SK-N-SH treated with all-trans-retinoic acid at 6 μM for 48 hours (cell line): ENCODE measurements at regions not wholly inside any gene's neighbourhood (a gene's known extent, or its start where the extent isn't known, plus 50 kb on each side); places are given as distances from the start of the nearest gene placed in this dataset.

Experiments
- ATAC-seq: fragments of 200-7000 bp; cut with Tn5 transposase; 3 replicates; pipeline ENCODE4 v1.9.1; 2020; ENCODE audit warnings: mild to moderate bottlenecking, moderate library complexity
- ARNTL ChIP-seq: fragments of 450-650 bp; formaldehyde crosslinking; IDR thresholded peaks from 2 replicates; pipeline ENCODE4 v1.5.0; 2020; ENCODE audit warnings: low read depth, mild to moderate bottlenecking, moderate library complexity, borderline replicate concordance
- BACH2 ChIP-seq: fragments of 250-450 bp; sonication (Bioruptor Pico); IDR thresholded peaks from 2 replicates; pipeline ENCODE4 v1.9.0; 2021; ENCODE audit warnings: mild to moderate bottlenecking, borderline replicate concordance
- CSDC2 ChIP-seq: fragments of 250-450 bp; sonication (Bioruptor Pico); IDR thresholded peaks from 2 replicates; pipeline ENCODE4 v1.5.0; 2020; ENCODE audit warnings: mild to moderate bottlenecking, moderate library complexity
- ESRRG ChIP-seq: fragments of 250-450 bp; sonication (Bioruptor Pico); IDR thresholded peaks from 2 replicates; pipeline ENCODE4 v1.6.1; 2021; ENCODE audit warnings: mild to moderate bottlenecking
- GLIS3 ChIP-seq: fragments of 250-450 bp; sonication (Bioruptor Pico); IDR thresholded peaks from 2 replicates; pipeline ENCODE4 v1.5.0; 2020; ENCODE audit warnings: mild to moderate bottlenecking, moderate library complexity
- ISL1 ChIP-seq: fragments of 250-450 bp; sonication (Bioruptor Pico); IDR thresholded peaks from 2 replicates; pipeline ENCODE4 v2.1.2; 2022; ENCODE audit warnings: mild to moderate bottlenecking, moderate library complexity
- OSR1 ChIP-seq: fragments of 250-450 bp; sonication (Bioruptor Pico); IDR thresholded peaks from 2 replicates; pipeline ENCODE4 v1.8.0; 2022; ENCODE audit warnings: moderate library complexity, mild to moderate bottlenecking, inconsistent platforms
- PPARA ChIP-seq: fragments of 250-450 bp; sonication (Bioruptor Pico); IDR thresholded peaks from 2 replicates; pipeline ENCODE4 v1.5.0; 2020; ENCODE audit warnings: mild to moderate bottlenecking, borderline replicate concordance
- RARB ChIP-seq: fragments of 250-450 bp; sonication (Bioruptor Pico); IDR thresholded peaks from 2 replicates; pipeline ENCODE4 v1.8.0; 2021; ENCODE audit warnings: mild to moderate bottlenecking, moderate library complexity
- SNAI2 ChIP-seq: fragments of 250-450 bp; sonication (Bioruptor Pico); IDR thresholded peaks from 2 replicates; pipeline ENCODE4 v1.5.0; 2020; ENCODE audit warnings: mild to moderate bottlenecking, moderate library complexity
- TCF4 ChIP-seq: fragments of 250-450 bp; sonication (Bioruptor Pico); IDR thresholded peaks from 2 replicates; pipeline ENCODE4 v1.8.0; 2021; ENCODE audit warnings: mild to moderate bottlenecking, moderate library complexity, borderline replicate concordance
- TOX ChIP-seq: fragments of 250-450 bp; sonication (Bioruptor Pico); IDR thresholded peaks from 2 replicates; pipeline ENCODE4 v1.8.0; 2021; ENCODE audit warnings: mild to moderate bottlenecking, moderate library complexity, borderline replicate concordance
- ZFP3 ChIP-seq: fragments of 250-450 bp; sonication (Bioruptor Pico); IDR thresholded peaks from 2 replicates; pipeline ENCODE4 v1.5.0; 2020; ENCODE audit warnings: mild to moderate bottlenecking, moderate library complexity
- ZNF565 ChIP-seq: fragments of 450-650 bp; formaldehyde crosslinking; conservative IDR thresholded peaks from 2 replicates; pipeline ENCODE4 v1.5.0; 2020; ENCODE audit warnings: low read depth, mild to moderate bottlenecking, moderate library complexity
- ZNF70 ChIP-seq: fragments of 450-650 bp; formaldehyde crosslinking; IDR thresholded peaks from 2 replicates; pipeline ENCODE4 v1.5.0; 2020; ENCODE audit warnings: mild to moderate bottlenecking, moderate library complexity
- ZNF8 ChIP-seq: fragments of 450-650 bp; formaldehyde crosslinking; IDR thresholded peaks from 2 replicates; pipeline ENCODE4 v1.5.0; 2020; ENCODE audit warnings: mild to moderate bottlenecking, moderate library complexity
- TF ChIP-seq, protein P1 (sequence below): fragments of 250-450 bp; sonication (Bioruptor Pico); IDR thresholded peaks from 2 replicates; pipeline ENCODE4 v1.5.1; 2020; ENCODE audit warnings: low read depth, mild to moderate bottlenecking, moderate library complexity
- TF ChIP-seq, protein P2 (sequence below): fragments of 250-450 bp; sonication (Bioruptor Pico); IDR thresholded peaks from 2 replicates; pipeline ENCODE4 v1.5.1; 2021; ENCODE audit warnings: mild to moderate bottlenecking, moderate library complexity
- TF ChIP-seq, protein P3 (sequence below): fragments of 250-450 bp; sonication (Bioruptor Pico); IDR thresholded peaks from 2 replicates; pipeline ENCODE4 v1.5.0; 2020; ENCODE audit warnings: mild to moderate bottlenecking, moderate library complexity
- TF ChIP-seq, protein P4 (sequence below): fragments of 250-450 bp; sonication (Bioruptor Pico); IDR thresholded peaks from 2 replicates; pipeline ENCODE4 v1.8.0; 2020; ENCODE audit warnings: mild to moderate bottlenecking, moderate library complexity, borderline replicate concordance
- TF ChIP-seq, protein P5 (sequence below): fragments of 250-450 bp; sonication (Bioruptor Pico); IDR thresholded peaks from 2 replicates; pipeline ENCODE4 v1.8.0; 2021; ENCODE audit warnings: low read depth, mild to moderate bottlenecking, moderate library complexity, borderline replicate concordance

DNA sequence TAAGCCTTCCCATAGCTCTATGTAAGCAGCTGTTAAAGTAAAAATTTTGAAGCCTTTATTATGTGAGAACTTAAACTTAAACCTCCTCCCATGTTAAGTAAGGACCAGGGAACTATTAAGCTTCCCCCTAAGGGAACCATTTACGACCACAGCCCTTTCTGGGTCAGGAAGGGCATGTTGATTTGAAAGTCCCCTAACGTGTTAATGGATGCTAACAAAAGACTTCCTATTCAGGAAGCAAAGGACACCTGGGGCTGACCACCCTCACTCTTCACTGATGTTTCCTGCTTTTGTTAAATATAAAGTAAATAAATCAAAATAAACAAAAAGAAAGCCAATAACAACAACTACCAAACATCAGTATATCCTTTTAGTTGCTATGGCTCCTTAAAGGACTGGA is 170.6 kb upstream of the RFX3 start:
- ATAC-seq = no peak
- TF ChIP-seq, protein P1, sequence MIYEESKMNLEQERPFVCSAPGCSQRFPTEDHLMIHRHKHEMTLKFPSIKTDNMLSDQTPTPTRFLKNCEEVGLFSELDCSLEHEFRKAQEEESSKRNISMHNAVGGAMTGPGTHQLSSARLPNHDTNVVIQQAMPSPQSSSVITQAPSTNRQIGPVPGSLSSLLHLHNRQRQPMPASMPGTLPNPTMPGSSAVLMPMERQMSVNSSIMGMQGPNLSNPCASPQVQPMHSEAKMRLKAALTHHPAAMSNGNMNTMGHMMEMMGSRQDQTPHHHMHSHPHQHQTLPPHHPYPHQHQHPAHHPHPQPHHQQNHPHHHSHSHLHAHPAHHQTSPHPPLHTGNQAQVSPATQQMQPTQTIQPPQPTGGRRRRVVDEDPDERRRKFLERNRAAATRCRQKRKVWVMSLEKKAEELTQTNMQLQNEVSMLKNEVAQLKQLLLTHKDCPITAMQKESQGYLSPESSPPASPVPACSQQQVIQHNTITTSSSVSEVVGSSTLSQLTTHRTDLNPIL (CRISPR knock-in tag) = no peak
- TF ChIP-seq, protein P2, sequence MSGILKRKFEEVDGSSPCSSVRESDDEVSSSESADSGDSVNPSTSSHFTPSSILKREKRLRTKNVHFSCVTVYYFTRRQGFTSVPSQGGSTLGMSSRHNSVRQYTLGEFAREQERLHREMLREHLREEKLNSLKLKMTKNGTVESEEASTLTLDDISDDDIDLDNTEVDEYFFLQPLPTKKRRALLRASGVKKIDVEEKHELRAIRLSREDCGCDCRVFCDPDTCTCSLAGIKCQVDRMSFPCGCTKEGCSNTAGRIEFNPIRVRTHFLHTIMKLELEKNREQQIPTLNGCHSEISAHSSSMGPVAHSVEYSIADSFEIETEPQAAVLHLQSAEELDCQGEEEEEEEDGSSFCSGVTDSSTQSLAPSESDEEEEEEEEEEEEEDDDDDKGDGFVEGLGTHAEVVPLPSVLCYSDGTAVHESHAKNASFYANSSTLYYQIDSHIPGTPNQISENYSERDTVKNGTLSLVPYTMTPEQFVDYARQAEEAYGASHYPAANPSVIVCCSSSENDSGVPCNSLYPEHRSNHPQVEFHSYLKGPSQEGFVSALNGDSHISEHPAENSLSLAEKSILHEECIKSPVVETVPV = no peak
- TF ChIP-seq, protein P3, sequence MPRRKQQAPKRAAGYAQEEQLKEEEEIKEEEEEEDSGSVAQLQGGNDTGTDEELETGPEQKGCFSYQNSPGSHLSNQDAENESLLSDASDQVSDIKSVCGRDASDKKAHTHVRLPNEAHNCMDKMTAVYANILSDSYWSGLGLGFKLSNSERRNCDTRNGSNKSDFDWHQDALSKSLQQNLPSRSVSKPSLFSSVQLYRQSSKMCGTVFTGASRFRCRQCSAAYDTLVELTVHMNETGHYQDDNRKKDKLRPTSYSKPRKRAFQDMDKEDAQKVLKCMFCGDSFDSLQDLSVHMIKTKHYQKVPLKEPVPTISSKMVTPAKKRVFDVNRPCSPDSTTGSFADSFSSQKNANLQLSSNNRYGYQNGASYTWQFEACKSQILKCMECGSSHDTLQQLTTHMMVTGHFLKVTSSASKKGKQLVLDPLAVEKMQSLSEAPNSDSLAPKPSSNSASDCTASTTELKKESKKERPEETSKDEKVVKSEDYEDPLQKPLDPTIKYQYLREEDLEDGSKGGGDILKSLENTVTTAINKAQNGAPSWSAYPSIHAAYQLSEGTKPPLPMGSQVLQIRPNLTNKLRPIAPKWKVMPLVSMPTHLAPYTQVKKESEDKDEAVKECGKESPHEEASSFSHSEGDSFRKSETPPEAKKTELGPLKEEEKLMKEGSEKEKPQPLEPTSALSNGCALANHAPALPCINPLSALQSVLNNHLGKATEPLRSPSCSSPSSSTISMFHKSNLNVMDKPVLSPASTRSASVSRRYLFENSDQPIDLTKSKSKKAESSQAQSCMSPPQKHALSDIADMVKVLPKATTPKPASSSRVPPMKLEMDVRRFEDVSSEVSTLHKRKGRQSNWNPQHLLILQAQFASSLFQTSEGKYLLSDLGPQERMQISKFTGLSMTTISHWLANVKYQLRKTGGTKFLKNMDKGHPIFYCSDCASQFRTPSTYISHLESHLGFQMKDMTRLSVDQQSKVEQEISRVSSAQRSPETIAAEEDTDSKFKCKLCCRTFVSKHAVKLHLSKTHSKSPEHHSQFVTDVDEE = no peak
- TF ChIP-seq TCF4 (no peak), SNAI2 (CRISPR knock-in tag) (no peak), ESRRG (CRISPR knock-in tag) (no peak), BACH2 (no peak), CSDC2 (CRISPR knock-in tag) (no peak), OSR1 (CRISPR knock-in tag) (no peak), ZFP3 (no peak), ISL1 (CRISPR knock-in tag) (no peak), ARNTL (no peak)

DNA sequence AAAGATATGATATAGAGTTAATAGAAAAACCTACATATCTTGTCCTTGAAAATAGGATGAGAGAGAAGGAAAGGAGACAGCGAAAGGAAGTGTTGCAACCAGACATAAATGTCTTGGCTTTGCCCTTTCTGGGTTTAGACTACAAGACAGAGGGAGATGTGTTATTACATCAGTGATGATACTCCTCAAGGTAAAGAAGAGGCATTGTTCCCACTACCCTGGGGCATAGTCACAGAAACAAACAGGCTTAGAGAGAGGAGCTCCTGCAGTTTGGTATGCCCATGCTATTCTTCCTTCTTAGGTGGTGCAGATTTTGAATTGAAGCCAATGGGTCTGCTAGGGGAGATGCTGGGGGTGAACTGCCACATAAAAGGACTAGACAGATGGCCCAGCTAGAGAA is 166.8 kb upstream of the RFX3 start:
- TF ChIP-seq TOX (CRISPR knock-in tag) = no peak
- TF ChIP-seq, protein P4, sequence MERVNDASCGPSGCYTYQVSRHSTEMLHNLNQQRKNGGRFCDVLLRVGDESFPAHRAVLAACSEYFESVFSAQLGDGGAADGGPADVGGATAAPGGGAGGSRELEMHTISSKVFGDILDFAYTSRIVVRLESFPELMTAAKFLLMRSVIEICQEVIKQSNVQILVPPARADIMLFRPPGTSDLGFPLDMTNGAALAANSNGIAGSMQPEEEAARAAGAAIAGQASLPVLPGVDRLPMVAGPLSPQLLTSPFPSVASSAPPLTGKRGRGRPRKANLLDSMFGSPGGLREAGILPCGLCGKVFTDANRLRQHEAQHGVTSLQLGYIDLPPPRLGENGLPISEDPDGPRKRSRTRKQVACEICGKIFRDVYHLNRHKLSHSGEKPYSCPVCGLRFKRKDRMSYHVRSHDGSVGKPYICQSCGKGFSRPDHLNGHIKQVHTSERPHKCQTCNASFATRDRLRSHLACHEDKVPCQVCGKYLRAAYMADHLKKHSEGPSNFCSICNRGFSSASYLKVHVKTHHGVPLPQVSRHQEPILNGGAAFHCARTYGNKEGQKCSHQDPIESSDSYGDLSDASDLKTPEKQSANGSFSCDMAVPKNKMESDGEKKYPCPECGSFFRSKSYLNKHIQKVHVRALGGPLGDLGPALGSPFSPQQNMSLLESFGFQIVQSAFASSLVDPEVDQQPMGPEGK (CRISPR knock-in tag) = no peak
- no peak for ATAC-seq

DNA sequence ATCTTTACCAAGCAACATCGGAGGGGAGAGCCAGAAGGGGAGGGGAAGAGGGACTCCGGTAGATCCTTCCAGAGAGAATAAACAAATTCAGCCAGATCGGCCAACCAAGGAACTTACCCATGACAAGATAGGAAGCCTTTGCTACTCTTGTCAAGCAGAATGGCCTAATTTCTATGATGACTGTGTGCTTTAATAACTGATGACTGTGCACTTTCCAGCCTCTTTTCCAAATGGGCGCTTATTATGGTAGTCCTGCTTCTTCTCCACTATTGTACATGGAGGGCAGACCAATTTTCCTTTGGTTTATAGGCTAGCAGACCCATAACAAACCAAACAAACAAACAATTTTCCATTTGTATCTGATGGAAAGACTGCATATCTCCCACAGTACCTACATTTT is 163.8 kb upstream of the RFX3 start:
- TF ChIP-seq OSR1 (CRISPR knock-in tag) = no peak
- TF ChIP-seq, protein P5, sequence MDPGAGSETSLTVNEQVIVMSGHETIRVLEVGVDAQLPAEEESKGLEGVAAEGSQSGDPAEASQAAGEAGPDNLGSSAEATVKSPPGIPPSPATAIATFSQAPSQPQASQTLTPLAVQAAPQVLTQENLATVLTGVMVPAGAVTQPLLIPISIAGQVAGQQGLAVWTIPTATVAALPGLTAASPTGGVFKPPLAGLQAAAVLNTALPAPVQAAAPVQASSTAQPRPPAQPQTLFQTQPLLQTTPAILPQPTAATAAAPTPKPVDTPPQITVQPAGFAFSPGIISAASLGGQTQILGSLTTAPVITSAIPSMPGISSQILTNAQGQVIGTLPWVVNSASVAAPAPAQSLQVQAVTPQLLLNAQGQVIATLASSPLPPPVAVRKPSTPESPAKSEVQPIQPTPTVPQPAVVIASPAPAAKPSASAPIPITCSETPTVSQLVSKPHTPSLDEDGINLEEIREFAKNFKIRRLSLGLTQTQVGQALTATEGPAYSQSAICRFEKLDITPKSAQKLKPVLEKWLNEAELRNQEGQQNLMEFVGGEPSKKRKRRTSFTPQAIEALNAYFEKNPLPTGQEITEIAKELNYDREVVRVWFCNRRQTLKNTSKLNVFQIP = no peak
- TF ChIP-seq ZNF70 (CRISPR knock-in tag) = no peak
- no peak for TF ChIP-seq ZNF565 (CRISPR knock-in tag)
- TF ChIP-seq, protein P2 = no peak
- TF ChIP-seq PPARA (CRISPR knock-in tag) = no peak
- no peak for TF ChIP-seq SNAI2 (CRISPR knock-in tag)
- TF ChIP-seq GLIS3 = no peak
- TF ChIP-seq RARB (CRISPR knock-in tag) = no peak
- no peak for TF ChIP-seq ZFP3
- no peak for TF ChIP-seq ISL1 (CRISPR knock-in tag)
- TF ChIP-seq ZNF8 (CRISPR knock-in tag) = no peak
- TF ChIP-seq, protein P4 (CRISPR knock-in tag) = no peak
- TF ChIP-seq TOX (CRISPR knock-in tag) = no peak
- TF ChIP-seq BACH2 = no peak
- ATAC-seq = no peak
